C4-2B (cell line): ENCODE measurements at regions not wholly inside any gene's neighbourhood (a gene's known extent, or its start where the extent isn't known, plus 50 kb on each side); places are given as distances from the start of the nearest gene placed in this dataset.

ENCODE experiments used
- CTCF ChIP-seq: fragments of 450-650 bp; conservative IDR thresholded peaks from 2 replicates; pipeline ENCODE4 v1.5.1; 2017; ENCODE audit warnings: mild to moderate bottlenecking
- ZFX ChIP-seq: fragments of 450-650 bp; IDR thresholded peaks from 2 replicates; pipeline ENCODE4 v1.6.1; 2017

- TF ChIP-seq CTCF (no peak), ZFX (no peak)
These were observed 237.4 kb upstream of the HS6ST1 start for GRCh38 chr2:128556089-128556488.
